Pons (tissue), 1 donor: ENCODE measurements at regions not wholly inside any gene's neighbourhood (a gene's known extent, or its start where the extent isn't known, plus 50 kb on each side); places are given as distances from the start of the nearest gene placed in this dataset.

Source experiments
- DNase-seq: peaks from one replicate; pipeline ENCODE4 v3.0.0-alpha.2; 2016; ENCODE audit warnings: low spot score

DNA sequence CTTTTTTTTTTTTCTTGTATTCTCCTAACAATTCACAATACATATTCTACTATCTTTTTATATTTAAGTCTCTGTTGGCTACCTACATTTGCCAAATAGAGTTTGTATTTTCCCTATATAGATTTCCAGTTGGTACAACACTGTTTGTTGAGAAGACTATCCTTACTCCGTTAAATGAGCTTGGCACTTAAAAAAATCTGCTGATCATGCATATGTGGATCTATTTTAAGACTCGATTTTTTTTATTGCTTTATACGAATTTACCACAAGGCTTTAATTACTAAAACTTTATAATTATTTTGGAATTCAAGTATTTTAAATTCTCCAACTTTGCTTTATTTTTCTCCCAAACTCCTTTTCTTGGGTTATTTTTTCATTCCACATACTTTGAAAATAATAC, 855.6 kb downstream of the C6orf118 start:
- no peak for DNase-seq

DNA sequence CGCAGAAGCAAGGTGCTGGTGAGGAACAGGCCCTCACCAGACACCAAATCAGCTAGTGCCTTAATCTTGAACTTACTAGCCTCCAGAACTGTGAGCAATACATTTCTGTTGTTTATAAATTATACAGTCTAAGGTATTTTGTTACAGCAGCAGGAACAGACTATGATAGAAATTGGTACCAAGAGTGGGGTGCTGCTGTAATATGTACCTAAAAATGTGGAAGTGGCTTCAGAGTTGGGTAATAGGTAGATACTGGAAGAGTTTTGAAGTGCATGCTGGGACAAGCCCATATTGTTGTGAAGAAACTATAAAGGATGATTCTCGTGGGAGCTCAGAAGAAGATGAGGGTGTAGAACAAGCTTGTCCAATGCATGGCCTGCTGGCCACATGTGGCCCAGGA, 866.8 kb downstream of the C6orf118 start:
- DNase-seq = no peak

DNA sequence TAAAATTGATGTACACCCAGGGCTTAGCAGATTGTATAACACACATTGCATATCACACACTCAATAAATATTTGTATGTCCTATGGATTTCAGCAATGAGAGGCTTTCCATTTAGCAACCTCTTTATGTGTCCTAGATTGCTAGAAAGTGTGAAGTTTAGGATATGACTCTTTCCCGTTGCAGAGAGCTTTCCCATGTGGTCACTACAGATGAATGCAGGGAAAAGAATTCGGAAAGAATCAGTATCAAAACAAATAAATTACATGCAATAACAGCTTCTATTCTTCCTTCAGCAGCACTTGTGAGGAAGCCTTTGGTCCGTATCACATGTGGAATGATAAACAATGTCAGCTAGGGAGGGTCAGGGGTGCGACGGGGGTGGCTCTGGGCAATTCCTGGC, 870.1 kb downstream of the C6orf118 start:
- no peak for DNase-seq

DNA sequence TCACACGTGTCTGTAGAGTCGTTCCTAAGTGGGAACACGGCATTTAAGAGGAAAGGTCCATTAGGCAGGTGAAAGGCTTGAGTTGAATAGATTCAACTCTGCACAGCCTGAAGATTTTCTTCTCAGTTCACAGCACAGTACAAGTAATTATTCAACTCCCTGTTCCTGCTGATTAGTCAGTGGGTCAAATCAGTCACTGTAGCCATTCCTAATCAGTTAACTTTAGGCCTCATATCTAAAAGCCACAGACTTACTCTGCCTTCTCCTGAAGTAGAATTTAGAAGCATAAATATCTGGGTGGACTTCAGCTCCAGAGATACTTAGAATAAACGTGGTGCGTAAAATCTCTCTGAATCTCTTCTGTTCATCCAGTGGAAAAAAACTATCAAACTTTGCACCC, 872.4 kb downstream of the C6orf118 start:
- DNase-seq = no peak

DNA sequence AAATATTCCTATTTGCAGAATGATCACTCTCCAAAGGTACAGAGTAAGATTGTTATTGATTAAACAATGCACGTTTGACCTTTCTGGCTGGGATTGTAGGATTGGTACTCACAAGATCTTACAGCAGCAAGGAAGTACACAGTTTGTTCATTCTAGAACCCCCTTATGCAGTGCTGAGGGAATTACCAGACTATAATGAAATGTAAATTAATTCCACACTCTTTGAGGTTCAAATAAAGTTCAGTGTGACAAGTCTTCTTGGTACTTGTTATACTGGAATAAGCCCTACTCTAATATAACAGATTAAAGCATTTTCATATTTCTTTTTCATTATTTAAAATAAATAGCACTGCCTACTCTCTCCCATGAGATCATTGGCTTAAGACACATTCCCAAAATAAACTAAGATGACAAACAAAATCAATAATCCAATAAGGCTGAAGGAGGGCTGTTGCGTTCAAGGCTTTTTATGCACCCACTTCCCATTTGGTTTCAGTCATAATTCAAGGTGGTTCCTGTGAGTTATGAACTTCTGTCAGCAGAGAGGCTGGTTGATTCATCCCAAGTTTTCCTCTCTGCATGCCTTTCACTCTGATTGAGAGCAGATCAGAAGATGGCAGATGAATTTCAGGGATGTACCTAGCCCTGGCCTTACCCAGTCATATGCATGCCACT, 881.5 kb downstream of the C6orf118 start:
- DNase-seq = no peak

DNA sequence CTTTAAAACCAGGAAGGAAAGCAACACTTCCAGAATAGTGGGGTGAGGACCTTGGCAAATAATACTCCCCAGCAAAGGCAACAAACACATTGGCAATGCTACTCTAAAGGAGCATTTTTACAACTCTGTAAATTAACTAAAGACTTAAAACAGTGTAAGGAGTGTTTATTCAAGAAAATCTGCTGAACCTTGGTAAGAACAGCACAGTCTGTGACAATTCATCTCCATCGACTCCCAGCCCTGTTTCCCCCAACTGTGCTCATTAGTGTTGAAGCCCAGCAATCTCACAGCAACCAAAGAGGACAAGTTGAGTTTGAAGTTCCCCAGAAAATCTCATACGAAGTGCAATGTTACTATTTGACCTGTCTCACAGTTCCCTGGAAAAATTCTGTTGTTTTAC, 884.9 kb downstream of the C6orf118 start:
- no peak for DNase-seq

DNA sequence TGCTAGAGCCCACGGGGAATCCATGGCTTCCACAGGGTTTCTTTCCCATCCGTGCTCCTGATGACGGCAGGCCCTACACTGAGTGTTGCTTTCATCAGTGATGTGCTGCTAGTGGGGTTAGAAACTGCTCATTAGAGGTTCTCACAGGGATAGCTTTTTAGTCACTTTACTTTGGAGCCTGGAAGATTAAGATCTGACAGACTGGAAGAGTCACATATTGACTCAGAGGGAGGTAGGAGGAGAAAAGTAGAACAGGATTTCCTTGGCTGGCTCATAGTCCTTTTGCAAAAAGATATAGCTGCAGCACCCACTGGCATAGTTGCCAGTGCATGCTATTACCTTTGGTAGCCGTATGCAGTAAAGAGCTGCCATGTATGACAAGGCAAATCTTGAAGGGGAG, 890.3 kb downstream of the C6orf118 start:
- no peak for DNase-seq

DNA sequence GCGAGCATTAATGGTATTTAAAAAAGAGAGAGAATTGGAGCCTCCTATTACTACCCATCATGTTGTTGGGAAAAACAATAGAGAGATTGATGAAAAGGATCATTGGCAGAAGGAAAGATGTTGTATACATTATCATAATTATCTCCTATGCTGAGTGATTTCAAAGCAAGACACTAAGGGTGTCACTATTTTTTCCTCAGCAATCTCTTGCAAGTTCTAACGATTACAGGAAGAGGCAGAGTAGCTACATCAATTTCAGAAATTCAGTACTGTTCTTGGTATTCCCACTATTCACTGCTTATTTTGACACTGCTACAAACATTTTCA, 891.2 kb downstream of the C6orf118 start:
- DNase-seq = no peak

DNA sequence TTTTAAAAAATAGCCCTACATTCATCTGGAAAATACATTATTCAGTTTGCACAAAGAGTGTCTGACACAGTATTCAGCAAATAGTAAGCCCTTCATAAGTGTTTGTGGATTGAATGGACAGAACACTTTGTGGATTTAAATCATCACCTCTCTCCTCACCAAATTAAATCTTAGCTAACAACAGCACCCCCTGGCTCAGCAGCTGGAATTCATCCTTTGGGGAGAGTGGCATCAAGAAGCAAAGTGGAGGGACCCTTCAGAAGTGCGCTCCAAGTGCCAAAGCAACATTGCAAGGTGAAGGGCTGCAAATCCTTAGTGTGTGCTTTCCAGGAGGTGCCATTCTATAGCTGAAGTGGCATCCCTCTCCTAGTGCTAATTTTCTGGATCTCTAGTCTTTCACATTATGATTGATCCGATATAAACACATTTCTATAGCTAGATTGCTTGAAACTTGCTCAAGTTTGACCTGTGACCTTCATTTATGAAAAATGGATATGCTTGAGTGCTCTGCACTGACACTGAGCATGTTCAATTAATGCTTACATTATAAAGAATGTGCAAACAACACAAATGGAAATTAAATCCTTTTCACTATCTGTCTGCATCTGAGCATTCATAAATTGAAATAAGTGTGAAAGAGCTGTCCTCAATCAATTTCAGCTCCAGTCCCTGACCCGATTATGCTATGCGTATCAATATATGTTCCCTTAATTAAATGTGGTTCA, 891.7 kb downstream of the C6orf118 start:
- DNase-seq = no peak

DNA sequence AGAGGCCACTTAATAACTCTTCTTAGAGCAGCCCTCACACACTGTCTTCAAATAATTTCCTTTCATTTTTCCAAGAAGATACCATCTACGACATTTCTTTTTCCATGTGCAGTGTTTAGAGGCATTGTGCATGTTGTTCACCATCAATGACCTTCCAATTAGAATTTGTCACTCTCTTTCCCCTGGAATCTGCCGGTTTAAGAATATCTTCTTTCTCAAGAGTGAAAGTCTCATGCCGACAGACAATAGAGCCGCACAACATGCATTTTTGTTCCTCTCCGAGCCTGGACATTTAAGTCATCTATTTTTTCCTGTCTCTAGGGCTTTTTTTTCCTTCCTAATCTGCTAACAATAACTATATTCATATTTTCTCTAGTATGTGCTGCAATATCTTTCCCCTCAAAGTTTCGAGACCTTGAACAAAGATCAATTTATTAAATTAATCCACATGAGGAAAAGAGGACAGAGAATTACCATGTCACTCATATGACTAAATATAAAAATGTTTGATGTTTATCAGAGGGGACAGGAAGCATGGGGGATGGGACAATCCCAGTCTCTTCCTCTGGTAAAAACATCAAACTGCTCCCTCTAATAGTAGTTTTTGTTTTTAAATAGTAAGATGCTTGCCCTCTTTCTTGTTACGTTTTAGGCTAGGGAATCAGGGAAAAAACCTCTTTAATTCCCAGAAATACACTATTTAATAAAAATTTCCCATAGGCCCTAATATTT, 893.4 kb downstream of the C6orf118 start:
- DNase-seq = peak; percentile 31

DNA sequence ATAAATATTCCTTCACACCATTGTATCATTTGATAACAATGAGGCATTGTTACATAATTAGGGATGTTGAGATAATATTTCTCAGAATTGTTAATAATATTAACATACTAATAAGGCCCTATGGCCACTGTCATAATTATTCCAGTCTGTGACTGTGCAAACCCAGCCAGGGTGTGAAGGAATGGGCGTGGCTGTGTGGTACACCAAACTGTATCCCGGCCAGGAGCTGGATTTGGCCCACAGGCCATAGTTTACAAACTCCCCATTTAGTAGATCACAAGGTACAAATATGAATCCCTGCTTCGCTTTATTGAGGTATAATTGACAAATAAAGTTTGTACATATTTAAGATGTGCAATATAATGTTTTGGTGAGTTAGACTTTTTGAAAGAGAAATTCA, 894.7 kb downstream of the C6orf118 start:
- DNase-seq = no peak

DNA sequence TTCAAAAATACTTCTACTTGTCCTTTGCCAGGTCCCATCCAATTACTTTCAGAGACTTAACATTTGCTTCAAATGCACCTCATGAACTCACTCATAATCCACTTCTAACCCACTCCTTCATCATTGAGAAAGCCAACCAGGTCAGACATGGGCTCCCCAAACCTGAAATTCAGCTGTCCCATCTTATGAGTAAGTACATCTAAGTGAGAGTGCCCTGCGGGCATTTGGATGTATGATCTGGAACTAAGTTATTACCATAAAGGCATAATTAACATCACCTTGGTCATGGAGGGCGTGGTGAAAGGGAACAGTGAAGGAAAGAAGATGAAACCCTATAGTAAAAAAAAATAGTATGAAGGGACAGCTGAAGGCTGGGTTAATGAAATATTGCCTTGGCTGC, 896.8 kb downstream of the C6orf118 start:
- DNase-seq = no peak

DNA sequence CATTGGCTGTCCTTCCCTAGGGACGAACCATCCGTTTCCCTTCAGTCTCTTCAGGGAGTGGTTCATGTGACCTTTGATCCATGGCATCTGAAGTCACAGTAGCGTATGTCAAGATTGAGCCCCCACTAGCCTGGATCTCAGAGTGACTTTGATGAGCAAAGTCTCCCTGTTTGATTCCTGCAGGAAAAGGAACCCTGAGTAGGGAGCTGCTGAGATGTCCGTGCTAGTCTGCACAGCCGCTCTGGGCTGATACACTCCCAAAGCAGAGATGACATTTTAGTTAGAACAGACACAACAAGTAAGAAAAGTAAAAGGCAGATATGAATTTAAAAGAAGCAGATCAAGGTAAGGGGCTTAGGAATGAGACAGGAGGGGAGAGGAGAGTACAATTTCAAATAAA, 899.4 kb downstream of the C6orf118 start:
- no peak for DNase-seq

DNA sequence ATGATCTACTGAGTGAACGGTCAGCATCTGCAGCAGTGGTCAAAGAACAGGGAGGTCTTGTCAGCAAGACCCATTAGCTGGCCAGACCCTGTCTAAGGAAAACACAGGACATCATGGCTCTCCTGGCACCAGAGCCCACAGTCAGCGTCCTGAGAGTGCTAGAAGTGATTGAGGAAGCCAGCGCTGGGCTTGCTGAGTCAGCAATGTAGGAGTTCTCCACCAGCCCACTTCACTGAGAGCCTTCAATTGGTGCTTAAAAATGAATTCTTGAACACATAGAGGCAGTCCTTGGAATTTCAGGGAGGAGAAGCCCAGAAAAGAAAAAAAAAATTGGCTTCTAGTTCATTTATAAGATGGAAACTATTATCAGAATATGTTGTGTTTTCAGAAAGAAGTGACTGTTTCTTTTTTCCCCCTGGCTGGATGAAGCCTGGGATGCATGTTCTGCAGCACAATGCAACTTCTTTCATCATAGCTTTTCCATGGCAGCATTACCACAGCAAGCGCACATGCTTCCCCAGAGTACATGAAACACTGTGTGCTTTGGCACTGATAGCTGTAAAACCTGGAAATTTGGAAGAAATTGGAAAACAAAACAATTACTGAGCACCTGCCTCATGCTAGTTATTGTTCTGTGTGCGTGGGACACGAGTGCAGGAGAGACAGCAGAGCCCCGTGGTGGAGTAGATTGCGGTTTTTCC, 899.9 kb downstream of the C6orf118 start:
- no peak for DNase-seq

DNA sequence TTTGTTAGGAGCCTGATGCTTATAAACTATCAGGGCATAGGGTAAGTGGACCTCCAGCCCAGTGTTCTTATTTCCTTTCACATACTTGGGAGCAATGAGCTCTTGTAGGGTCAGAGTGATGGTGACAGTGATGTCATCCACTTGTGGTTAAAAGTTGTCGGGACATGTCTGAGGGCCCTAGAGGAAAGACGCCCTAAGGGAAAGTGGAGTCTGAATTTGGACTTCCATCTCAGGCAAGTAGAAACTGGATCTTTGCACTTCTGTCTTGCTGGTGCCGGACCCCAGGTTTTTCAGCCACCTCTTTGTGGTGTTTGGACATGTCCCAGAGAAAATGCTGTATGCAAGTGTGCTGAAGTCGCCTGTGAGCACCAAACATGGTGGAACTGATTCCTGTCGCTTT, 900.5 kb downstream of the C6orf118 start:
- no peak for DNase-seq

DNA sequence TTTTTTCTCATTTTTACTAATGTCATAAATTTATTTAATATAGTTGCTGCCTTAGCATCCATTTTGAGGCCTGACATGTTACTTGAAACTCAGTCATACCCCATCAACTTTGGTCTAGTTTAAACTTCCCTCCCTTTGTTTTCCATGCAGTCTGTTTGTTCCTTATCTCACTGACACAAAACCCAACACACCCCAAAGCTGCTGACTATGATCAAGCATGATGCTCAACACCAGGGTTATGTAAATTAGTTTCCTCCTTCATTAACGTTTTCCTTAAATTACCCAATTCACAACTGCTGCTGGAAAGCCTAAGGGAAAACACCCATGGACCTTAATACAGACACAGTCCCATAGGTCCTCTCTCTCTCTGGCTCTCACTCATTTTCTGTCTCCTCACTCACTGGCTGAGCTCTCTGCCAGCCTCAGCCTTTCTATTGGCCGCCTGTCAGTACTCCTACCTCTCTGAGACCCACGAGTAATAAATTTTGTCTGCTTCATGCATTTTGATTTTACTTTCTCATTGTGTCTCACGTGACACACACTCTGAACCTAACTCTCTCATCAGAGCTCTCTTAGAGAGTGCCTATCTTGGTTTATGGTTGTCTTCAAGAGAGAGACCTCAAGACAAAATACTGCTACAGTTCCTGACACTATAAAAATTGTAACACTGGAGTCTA, 904.5 kb downstream of the C6orf118 start:
- no peak for DNase-seq

DNA sequence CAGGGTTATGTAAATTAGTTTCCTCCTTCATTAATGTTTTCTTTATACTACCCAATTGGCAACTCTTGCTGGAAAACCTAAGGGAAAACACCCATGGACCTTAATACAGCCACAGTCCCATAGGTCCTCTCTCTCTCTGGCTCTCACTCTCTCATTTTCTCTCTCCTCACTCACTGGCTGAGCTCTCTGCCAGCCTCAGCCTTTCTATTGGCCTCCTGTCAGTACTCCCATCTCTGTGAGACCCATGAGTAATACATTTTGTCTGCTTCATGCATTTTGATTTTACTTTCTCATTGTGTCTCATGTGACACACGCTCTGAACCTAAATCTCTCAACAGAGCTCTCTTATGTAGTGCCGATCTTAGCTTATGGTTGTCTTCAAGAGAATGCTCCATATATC, 907.5 kb downstream of the C6orf118 start:
- DNase-seq = peak; percentile 52

DNA sequence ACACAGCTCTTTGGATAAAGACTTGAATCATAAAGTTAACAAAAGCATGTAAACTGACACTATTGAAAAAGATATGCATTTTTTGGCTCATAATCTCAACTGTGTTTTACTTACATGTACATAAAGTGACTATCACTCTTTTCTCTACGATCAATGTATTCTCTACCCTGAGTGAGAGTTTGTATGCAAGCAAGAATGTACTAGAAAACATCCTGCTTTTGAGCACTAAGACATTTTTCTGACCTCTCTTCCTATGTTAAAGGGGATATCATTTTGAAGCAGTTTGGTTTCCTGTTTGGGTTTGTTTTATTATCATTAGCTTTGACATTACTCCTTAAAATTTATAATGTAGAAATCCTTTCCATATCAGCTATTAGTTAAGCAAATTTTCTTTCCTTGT, 910.8 kb downstream of the C6orf118 start:
- peak; percentile 30 for DNase-seq

DNA sequence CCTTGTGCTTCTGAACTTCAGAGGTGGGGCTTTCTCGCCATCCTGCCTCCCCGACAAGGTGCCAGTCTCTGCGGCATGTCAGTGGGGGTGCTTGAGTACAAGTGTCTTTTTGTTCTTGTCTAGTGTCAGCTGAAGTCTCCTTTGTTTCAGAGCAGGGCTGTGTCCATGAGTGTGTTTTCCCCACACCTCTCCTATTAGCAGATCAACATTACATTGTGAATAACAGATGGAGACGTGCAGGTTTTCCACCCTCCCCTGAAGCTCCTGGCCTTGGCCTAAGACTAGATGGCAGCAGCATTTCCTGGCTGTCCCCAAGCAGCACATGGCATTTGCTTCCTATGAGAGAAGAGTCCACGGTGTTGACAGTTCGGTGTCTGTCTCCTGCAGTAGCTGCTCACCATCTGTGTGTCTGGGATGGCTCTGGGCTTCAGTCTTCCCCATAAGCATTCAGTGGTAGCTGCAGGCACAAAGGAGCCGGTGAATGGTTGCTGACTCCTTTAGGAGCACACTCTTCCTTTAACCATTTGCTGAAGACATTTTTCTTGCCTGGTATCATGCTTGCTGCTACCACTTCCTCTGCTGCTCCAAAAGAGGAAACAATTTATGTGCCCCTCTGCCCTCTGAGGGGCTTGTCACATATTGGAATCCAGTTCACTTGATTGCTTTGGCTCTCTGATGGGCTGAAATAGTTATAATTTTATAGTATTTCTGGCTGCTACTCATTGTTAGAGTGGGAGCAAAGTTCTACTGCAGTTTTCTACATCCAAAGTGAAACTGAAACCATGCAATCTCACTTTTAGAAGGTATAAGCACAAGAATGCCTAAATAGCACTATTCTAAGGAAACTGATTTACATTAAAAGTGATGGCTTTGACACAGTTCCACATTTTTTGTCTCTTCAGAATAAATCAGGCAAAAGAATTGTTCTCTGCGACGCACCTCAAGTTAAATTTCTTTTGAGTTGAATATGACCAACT, 913.0 kb downstream of the C6orf118 start:
- DNase-seq = peak; percentile 86

DNA sequence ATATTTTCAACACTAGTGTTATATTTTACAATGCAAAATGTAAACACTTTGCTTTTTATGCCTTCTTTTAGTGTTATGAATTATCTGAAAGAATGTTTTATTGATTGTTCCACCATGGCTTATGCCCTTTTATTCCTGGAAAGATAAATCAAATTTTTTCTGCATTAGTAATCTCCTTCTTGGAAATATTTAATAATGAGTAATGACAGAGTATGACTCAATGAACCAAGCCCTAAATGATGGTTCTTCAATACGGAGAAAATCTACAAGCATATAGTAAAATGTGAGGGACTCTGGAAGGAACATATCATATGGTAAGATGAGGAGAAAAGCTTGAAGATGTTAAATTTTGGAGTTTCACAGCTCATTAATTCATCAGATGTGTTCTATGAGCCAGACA, 929.6 kb downstream of the C6orf118 start:
- no peak for DNase-seq

DNA sequence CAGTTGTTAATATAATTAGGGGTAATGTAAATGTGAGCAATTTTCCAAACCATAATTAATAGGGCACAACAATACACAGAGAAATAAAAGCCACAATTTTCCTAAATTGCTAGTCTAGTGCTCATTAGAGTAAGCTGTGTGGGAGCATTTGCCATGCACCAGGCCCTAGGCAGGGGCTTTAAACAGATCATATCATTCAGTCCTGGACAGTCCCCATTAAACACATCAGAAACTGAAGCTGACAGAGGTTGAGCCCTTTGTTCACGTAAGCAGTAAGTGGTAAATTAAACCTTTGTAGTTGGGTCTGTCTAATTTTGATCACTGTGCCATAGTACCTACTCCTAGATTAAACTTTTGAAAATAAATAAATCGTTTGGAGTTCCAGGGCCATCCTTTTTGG, 931.1 kb downstream of the C6orf118 start:
- no peak for DNase-seq
